ENCODE measurements at regions not wholly inside any gene's neighbourhood (a gene's known extent, or its start where the extent isn't known, plus 50 kb on each side); places are given as distances from the start of the nearest gene placed in this dataset.

DNA sequence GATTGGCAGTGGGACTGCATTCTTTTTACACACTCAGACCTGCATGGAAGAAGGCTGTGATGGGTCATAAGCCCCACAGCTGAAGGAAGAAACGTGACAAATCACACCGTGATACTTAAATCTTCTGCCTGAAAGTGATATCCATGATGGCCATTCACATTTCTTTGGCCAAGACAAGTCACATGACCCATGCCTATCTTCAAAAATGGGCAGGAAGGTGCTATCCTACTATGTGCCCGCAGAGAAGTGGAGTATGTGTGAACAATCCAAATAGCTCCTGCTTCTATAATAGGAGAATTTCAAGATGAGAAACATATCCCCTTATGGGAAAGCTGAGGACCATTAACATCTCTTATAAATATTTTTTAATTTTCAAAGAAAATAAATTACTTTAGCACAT is 56.6 kb upstream of the TEAD1 start:
- intact Hi-C loops (cut with micrococcal nuclease), result no loop called here
- H3K9me3 Mint-ChIP-seq, result peaks cover 11% of the 10 kb centered on the region
- ATAC-seq (ENCODE audit: low read depth), result no peak
- DNase-seq, result no peak
- POLR2A ChIA-PET, result no interaction called here
- CTCF ChIA-PET, result no interaction called here
- no peak for TF ChIP-seq CTCF (IDR thresholded peaks at IDR 0.05)
- no peaks in the 10 kb centered on the region for H3K27me3 Mint-ChIP-seq
- H3K27ac Mint-ChIP-seq, result no peak overlapping the region
- H3K4me3 Mint-ChIP-seq, result no peak overlapping the region
- no peaks in the 10 kb centered on the region for H3K4me1 Mint-ChIP-seq
- H3K36me3 Mint-ChIP-seq (ENCODE audit: low read depth), result no peaks in the 10 kb centered on the region

DNA sequence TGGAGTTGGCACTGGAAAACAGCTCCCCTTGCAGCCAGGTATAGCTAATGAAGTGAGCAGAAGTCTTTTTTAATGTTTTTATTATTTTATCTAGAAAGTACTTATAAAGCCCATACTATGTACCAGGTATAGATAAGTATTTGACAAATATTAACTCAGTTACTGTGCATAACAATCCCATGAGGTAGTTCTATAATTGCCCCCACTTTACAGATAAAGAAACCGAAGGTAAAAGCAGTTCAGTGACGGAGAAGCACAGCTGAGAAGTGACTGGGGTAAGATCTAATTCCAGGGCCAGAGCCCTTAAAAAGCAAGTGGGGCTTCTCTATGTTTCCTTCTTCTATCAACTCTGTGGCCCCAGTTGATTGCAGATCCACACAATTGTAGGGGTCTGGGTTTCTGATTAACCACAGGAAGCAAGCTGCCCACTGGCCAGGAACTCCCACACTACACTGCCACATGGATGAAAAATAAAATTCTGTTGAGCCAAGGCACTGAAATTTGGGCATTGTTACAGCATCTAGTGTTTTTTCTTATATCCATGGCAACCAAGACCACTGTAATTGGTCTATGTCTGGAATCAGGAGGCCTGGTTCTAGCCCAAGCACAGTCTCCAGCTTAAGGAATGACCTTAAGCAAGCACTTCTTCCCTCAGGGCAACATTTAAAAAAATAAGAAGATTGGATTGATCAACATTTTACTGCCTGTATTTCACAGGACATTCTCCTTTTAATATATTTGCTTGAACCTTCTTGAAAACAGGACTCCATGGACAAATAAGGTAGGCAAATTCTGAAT is 55.3 kb upstream of the TEAD1 start:
- CTCF ChIA-PET, result no interaction called here

DNA sequence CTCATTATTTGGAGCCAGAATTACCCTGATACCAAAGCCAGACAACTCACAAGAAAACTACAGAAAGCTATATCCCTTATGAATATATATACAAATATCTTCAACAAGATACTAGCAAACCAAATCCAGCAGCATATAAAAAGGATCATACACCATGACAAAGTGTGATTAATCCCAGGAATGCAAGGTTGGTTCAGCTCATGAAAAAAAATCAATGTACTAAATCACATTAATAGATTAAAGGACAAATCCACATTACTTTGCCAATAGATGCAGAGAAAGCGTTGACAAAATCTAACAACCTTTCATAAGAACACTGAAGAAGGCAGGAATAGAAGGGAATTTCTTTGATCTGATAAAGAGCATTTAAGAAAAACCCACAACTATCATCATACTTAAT is 50.4 kb upstream of the TEAD1 start:
- Mint-ChIP-seq H3K4me1 (no peaks in the 10 kb centered on the region), H3K9me3 (peaks cover 17% of the 10 kb centered on the region), H3K27me3 (no peaks in the 10 kb centered on the region), H3K27ac (no peak overlapping the region), H3K36me3 (ENCODE audit: low read depth) (no peaks in the 10 kb centered on the region), H3K4me3 (no peak overlapping the region)
- no peak for ATAC-seq (ENCODE audit: low read depth)
- ChIA-PET CTCF (no interaction called here), POLR2A (no interaction called here)
- intact Hi-C loops (cut with micrococcal nuclease), result no loop called here
- DNase-seq, result no peak
- no peak for TF ChIP-seq CTCF (IDR thresholded peaks at IDR 0.05)

More for the DNA sequence above, 55.3 kb upstream of the TEAD1 start:
- no peak for TF ChIP-seq CTCF (IDR thresholded peaks at IDR 0.05)
- Mint-ChIP-seq H3K9me3 (peaks cover 12% of the 10 kb centered on the region), H3K4me3 (no peak overlapping the region), H3K4me1 (no peaks in the 10 kb centered on the region), H3K27ac (no peak overlapping the region), H3K27me3 (no peaks in the 10 kb centered on the region), H3K36me3 (ENCODE audit: low read depth) (no peaks in the 10 kb centered on the region)
- DNase-seq (no peak), ATAC-seq (ENCODE audit: low read depth) (no peak)
- intact Hi-C loops (cut with micrococcal nuclease), result no loop called here
- POLR2A ChIA-PET, result no interaction called here

All from activated B cell treated with CpG ODN at 0.5 μM for 24 hours (primary cell).